Kidney epithelial cell (primary cell): ENCODE measurements at regions not wholly inside any gene's neighbourhood (a gene's known extent, or its start where the extent isn't known, plus 50 kb on each side); places are given as distances from the start of the nearest gene placed in this dataset.

ENCODE experiments used
- DNase-seq: peaks from one replicate; pipeline ENCODE4 v3.0.0-alpha.2; 2010; ENCODE audit warnings: low read depth
- H3K27me3 ChIP-seq: 2 replicates; pipeline ENCODE4 v1.6.0; 2011; ENCODE audit warnings: low read length; ENCODE audit not compliant: control insufficient read depth, insufficient read depth
- H3K36me3 ChIP-seq: 2 replicates; pipeline ENCODE4 v1.5.1; 2011; ENCODE audit warnings: low read length; ENCODE audit not compliant: control insufficient read depth, insufficient read depth
- H3K4me3 ChIP-seq: 2 replicates; pipeline ENCODE4 v1.5.1; 2011; ENCODE audit warnings: low read depth, mild to moderate bottlenecking, control low read depth, low read length
- CTCF ChIP-seq: IDR thresholded peaks from 2 replicates; pipeline ENCODE4 v1.5.1; 2011; ENCODE audit warnings: mild to moderate bottlenecking, moderate library complexity, low read length, control low read depth, inconsistent platforms; ENCODE audit not compliant: insufficient read depth, poor library complexity, severe bottlenecking

- DNase-seq: no peak
- Histone ChIP-seq H3K4me3 (no peak overlapping the region), H3K36me3 (no peaks in the 10 kb centered on the region), H3K27me3 (no peaks in the 10 kb centered on the region)
- TF ChIP-seq CTCF: no peak
Observed at GRCh38 chr22:48262596-48263430, 1500.4 kb downstream of the TBC1D22A start.

- TF ChIP-seq CTCF: no peak
- Histone ChIP-seq H3K36me3 (no peaks in the 10 kb centered on the region), H3K4me3 (no peak overlapping the region), H3K27me3 (no peaks in the 10 kb centered on the region)
- DNase-seq: no peak
Observed at GRCh38 chr22:48261706-48262105, 1499.3 kb downstream of the TBC1D22A start.

- DNase-seq: no peak
- Histone ChIP-seq H3K4me3 (no peak overlapping the region), H3K36me3 (no peaks in the 10 kb centered on the region), H3K27me3 (no peaks in the 10 kb centered on the region)
- TF ChIP-seq CTCF: no peak
Observed at GRCh38 chr22:48261048-48261621, 1498.7 kb downstream of the TBC1D22A start.

DNA sequence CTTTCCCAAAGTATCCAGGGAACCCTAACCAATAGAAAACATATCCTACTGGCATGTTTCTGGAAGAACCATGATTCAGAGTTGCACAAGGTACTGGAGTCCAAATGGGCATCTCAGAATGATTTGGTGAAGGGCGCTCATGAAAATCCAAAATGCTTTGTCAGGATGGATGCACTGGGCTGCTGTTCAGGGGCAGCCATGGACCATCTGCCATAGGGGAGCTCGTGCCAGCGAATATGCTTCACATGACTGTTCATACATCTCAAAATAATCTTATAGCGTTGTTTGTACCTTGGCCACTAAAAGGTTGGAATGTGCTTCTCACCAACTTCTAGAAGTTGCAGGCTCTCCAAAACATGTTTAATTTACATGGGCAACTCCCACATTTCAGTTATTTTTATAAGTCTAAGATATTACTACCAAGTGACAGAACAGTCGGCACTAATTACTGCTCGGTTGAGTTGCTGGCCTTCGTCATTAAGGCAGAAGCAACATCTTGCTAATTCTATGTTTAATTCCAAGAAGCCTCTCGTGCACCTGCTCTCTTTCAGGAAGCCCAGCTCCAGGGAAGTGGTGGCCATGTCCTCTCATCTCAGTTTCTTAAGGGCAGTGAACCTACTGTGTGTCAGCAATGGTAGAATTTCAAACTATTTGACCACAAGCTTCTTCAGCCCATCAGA lies 1497.7 kb downstream of the TBC1D22A start:
- DNase-seq: no peak
- Histone ChIP-seq H3K27me3 (no peaks in the 10 kb centered on the region), H3K36me3 (no peaks in the 10 kb centered on the region), H3K4me3 (no peak overlapping the region)
- TF ChIP-seq CTCF: no peak

GRCh38 chr22:48258811-48259210 lies 1496.4 kb downstream of the TBC1D22A start:
- DNase-seq: no peak

More at GRCh38 chr22:48258811-48259210, 1496.4 kb downstream of the TBC1D22A start:
- H3K4me3 ChIP-seq: no peak overlapping the region
- H3K36me3 ChIP-seq: no peaks in the 10 kb centered on the region
- H3K27me3 ChIP-seq: no peaks in the 10 kb centered on the region
- no peak for TF ChIP-seq CTCF
